ENCODE measurements at regions not wholly inside any gene's neighbourhood (a gene's known extent, or its start where the extent isn't known, plus 50 kb on each side); places are given as distances from the start of the nearest gene placed in this dataset.

DNA sequence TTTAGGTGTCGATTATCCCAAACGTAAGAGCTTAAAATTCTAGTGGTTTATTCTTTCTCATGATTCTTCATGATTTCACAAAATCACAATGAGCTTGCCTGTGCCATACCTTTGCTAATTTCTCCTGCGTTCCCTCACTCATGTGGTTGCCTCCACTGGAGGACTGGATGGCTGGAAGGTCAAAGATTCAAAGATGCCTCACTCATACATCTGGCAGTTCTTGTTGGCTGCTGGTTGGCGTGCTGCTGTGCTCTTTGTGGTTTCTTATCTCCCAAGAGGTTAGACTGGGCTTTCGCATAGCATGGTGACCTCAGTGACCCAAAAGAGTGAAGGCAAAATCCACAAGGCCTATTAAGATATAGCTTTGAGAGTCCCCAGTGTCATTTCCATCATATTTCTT, 877.6 kb upstream of the AUTS2 start:
- TF ChIP-seq, protein P1, sequence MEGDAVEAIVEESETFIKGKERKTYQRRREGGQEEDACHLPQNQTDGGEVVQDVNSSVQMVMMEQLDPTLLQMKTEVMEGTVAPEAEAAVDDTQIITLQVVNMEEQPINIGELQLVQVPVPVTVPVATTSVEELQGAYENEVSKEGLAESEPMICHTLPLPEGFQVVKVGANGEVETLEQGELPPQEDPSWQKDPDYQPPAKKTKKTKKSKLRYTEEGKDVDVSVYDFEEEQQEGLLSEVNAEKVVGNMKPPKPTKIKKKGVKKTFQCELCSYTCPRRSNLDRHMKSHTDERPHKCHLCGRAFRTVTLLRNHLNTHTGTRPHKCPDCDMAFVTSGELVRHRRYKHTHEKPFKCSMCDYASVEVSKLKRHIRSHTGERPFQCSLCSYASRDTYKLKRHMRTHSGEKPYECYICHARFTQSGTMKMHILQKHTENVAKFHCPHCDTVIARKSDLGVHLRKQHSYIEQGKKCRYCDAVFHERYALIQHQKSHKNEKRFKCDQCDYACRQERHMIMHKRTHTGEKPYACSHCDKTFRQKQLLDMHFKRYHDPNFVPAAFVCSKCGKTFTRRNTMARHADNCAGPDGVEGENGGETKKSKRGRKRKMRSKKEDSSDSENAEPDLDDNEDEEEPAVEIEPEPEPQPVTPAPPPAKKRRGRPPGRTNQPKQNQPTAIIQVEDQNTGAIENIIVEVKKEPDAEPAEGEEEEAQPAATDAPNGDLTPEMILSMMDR (IDR thresholded peaks at IDR 0.05) = no peak
- TF ChIP-seq POLR2AphosphoS5 (IDR thresholded peaks at IDR 0.05) = no peak
